IPS-15b (cell line): ENCODE measurements at regions not wholly inside any gene's neighbourhood (a gene's known extent, or its start where the extent isn't known, plus 50 kb on each side); places are given as distances from the start of the nearest gene placed in this dataset.

ENCODE experiments used
- H3K27me3 ChIP-seq: one replicate; pipeline ENCODE4 v1.6.1; 2013; ENCODE audit warnings: low read length; ENCODE audit not compliant: control insufficient read depth, insufficient read depth
- H3K36me3 ChIP-seq: one replicate; pipeline ENCODE4 v1.6.1; 2013; ENCODE audit warnings: low read length; ENCODE audit not compliant: control insufficient read depth, insufficient read depth
- H3K4me1 ChIP-seq: one replicate; pipeline ENCODE4 v1.6.1; 2013; ENCODE audit warnings: mild to moderate bottlenecking, low read length; ENCODE audit not compliant: control insufficient read depth, insufficient read depth
- H3K4me3 ChIP-seq: one replicate; pipeline ENCODE4 v1.5.1; 2013; ENCODE audit warnings: low read depth, low read length
- H3K9ac ChIP-seq: one replicate; pipeline ENCODE4 v1.6.1; 2013; ENCODE audit warnings: low read depth, mild to moderate bottlenecking, low read length
- H3K9me3 ChIP-seq: one replicate; pipeline ENCODE4 v1.6.1; 2013; ENCODE audit warnings: mild to moderate bottlenecking, low read length; ENCODE audit not compliant: control insufficient read depth, insufficient read depth

GRCh38 chr1:37310064-37310463 is 164.3 kb upstream of the ZC3H12A start:
- Histone ChIP-seq H3K4me1 (peaks cover 15% of the 10 kb centered on the region), H3K9ac (no peak overlapping the region), H3K36me3 (no peaks in the 10 kb centered on the region), H3K4me3 (no peak overlapping the region), H3K9me3 (no peaks in the 10 kb centered on the region), H3K27me3 (no peaks in the 10 kb centered on the region)

- Histone ChIP-seq H3K36me3 (no peaks in the 10 kb centered on the region), H3K4me3 (no peak overlapping the region), H3K9ac (no peak overlapping the region)
Measured at GRCh38 chr1:37315371-37315846, 159.0 kb upstream of the ZC3H12A start.

GRCh38 chr1:37317870-37318467 is 156.4 kb upstream of the ZC3H12A start:
- peaks cover 24% of the 10 kb centered on the region for H3K27me3 ChIP-seq
- no peaks in the 10 kb centered on the region for H3K9me3 ChIP-seq
- peaks cover 30% of the 10 kb centered on the region for H3K4me1 ChIP-seq
- no peak overlapping the region for H3K9ac ChIP-seq
- peak overlapping the region; percentile 20 for H3K4me3 ChIP-seq
- H3K36me3 ChIP-seq, result no peaks in the 10 kb centered on the region

More at GRCh38 chr1:37315371-37315846, 159.0 kb upstream of the ZC3H12A start:
- H3K9me3 ChIP-seq, result no peaks in the 10 kb centered on the region
- H3K27me3 ChIP-seq, result peaks cover 24% of the 10 kb centered on the region
- peaks cover 30% of the 10 kb centered on the region for H3K4me1 ChIP-seq

- Histone ChIP-seq H3K36me3 (no peaks in the 10 kb centered on the region), H3K4me3 (peak overlapping the region; percentile 20), H3K27me3 (peaks cover 24% of the 10 kb centered on the region)
Measured at GRCh38 chr1:37318490-37318889, 155.9 kb upstream of the ZC3H12A start.

GRCh38 chr1:37319284-37319683 is 155.1 kb upstream of the ZC3H12A start:
- Histone ChIP-seq H3K9me3 (no peaks in the 10 kb centered on the region), H3K4me3 (no peak overlapping the region), H3K36me3 (no peaks in the 10 kb centered on the region), H3K9ac (no peak overlapping the region), H3K4me1 (peaks cover 22% of the 10 kb centered on the region), H3K27me3 (peaks cover 24% of the 10 kb centered on the region)

More at GRCh38 chr1:37318490-37318889, 155.9 kb upstream of the ZC3H12A start:
- H3K4me1 ChIP-seq, result peaks cover 28% of the 10 kb centered on the region
- no peak overlapping the region for H3K9ac ChIP-seq
- no peaks in the 10 kb centered on the region for H3K9me3 ChIP-seq

- Histone ChIP-seq H3K27me3 (peaks cover 3% of the 10 kb centered on the region), H3K36me3 (no peaks in the 10 kb centered on the region), H3K9me3 (no peaks in the 10 kb centered on the region), H3K4me3 (no peak overlapping the region), H3K9ac (no peak overlapping the region), H3K4me1 (no peaks in the 10 kb centered on the region)
Measured at GRCh38 chr1:37323486-37324377, 150.6 kb upstream of the ZC3H12A start.

GRCh38 chr1:37325010-37325409 is 149.4 kb upstream of the ZC3H12A start:
- Histone ChIP-seq H3K9ac (no peak overlapping the region), H3K27me3 (no peaks in the 10 kb centered on the region), H3K4me3 (no peak overlapping the region), H3K4me1 (no peaks in the 10 kb centered on the region), H3K9me3 (no peaks in the 10 kb centered on the region), H3K36me3 (no peaks in the 10 kb centered on the region)

- Histone ChIP-seq H3K27me3 (no peaks in the 10 kb centered on the region), H3K4me1 (no peaks in the 10 kb centered on the region), H3K4me3 (no peak overlapping the region), H3K9ac (no peak overlapping the region), H3K9me3 (no peaks in the 10 kb centered on the region), H3K36me3 (no peaks in the 10 kb centered on the region)
Measured at GRCh38 chr1:37325509-37326437, 148.6 kb upstream of the ZC3H12A start.

GRCh38 chr1:37332126-37332525 is 142.3 kb upstream of the ZC3H12A start:
- no peaks in the 10 kb centered on the region for H3K27me3 ChIP-seq
- H3K9me3 ChIP-seq, result no peaks in the 10 kb centered on the region
- no peak overlapping the region for H3K9ac ChIP-seq
- H3K36me3 ChIP-seq, result no peaks in the 10 kb centered on the region
- no peaks in the 10 kb centered on the region for H3K4me1 ChIP-seq
- H3K4me3 ChIP-seq, result no peak overlapping the region

- Histone ChIP-seq H3K4me3 (no peak overlapping the region), H3K9ac (no peak overlapping the region), H3K36me3 (no peaks in the 10 kb centered on the region), H3K9me3 (no peaks in the 10 kb centered on the region), H3K4me1 (no peaks in the 10 kb centered on the region), H3K27me3 (no peaks in the 10 kb centered on the region)
Measured at GRCh38 chr1:37338658-37339057, 135.7 kb upstream of the ZC3H12A start.

GRCh38 chr1:37342736-37343135 is 131.6 kb upstream of the ZC3H12A start:
- Histone ChIP-seq H3K36me3 (no peaks in the 10 kb centered on the region), H3K4me1 (no peaks in the 10 kb centered on the region), H3K4me3 (no peak overlapping the region), H3K27me3 (no peaks in the 10 kb centered on the region), H3K9ac (no peak overlapping the region), H3K9me3 (no peaks in the 10 kb centered on the region)
